ENCODE measurements at regions not wholly inside any gene's neighbourhood (a gene's known extent, or its start where the extent isn't known, plus 50 kb on each side); places are given as distances from the start of the nearest gene placed in this dataset.

DNA sequence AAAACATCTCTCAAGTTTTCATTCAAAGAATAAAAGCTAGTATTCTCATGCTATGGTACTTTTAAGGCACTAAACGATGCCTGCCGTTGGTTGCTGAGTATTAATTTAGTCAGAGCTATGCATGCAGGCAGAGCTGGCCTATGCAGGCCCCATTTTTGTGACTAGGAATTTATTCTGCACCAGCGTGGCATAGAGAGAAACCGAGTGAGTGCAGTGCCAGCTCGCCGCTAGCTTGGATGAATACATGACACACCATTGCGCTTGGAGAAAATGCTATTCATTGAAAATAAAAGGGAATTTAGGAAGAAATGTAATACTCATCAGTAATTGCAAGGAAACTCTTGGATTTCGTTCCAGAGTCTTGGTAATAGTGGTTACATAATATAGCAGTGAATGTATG is 231.6 kb upstream of the RBFOX1 start:
- DNase-seq (ENCODE audit: low read depth): no peak

DNA sequence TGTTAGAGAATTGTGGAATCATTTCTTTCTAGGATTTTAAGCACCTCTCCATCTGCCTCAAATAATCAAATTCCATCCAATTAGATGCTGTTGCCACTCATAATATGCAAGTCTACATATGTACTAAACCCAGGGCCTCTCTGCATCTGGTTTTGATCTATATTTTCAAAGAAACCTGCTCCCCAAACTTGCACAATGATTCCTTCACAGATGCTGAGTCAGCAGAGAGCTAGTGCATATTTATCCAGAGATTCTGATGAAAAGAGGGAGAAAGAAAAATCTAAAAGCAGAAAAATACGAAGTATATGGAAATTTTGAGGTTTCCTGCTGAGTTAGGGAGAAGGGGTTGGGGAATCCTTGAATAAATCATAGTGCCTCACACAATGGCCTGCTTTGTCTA is 235.1 kb upstream of the RBFOX1 start:
- no peak for DNase-seq (ENCODE audit: low read depth)

DNA sequence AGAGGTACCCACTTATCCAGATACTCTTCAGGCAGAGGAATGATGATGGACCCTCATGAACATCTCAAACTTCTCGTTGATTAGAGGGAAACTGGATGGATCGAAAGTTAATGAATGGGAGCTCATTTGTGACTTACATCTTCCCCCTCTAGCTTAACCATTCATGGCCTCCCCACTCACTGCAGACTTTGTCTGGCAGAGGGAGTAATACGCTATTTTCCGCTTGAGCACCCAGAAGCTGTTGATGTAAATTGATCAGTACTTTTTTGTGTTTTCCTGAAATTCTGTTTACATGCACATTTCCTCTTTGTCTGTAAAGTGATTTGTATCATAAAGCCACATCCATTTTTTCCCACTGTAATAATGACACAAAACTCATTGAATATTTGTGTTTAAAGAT is 239.1 kb upstream of the RBFOX1 start:
- DNase-seq (ENCODE audit: low read depth): no peak

DNA sequence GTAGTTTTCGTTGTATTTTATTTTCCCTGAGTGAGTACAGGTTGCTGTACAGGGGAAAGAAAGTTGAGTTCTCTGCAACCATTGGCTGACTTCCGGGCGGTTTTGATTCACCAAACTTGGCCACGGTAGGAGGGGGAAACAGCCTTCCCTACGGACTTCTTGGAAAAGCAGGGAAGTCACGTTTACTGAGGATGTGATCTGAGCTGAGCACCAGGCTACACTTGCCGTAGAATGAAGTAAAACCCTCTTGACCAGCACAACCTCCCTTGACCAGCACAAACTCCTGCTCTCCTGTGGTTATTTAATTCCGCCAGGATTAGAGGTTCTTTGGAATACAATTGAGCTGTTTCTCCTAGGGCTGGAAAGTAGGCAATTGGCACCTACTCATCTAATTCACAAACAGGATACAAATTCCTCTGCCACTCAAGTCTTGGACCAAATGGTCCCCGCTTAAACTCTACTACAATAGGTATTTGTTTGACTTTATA is 242.0 kb upstream of the RBFOX1 start:
- no peak for DNase-seq (ENCODE audit: low read depth)

DNA sequence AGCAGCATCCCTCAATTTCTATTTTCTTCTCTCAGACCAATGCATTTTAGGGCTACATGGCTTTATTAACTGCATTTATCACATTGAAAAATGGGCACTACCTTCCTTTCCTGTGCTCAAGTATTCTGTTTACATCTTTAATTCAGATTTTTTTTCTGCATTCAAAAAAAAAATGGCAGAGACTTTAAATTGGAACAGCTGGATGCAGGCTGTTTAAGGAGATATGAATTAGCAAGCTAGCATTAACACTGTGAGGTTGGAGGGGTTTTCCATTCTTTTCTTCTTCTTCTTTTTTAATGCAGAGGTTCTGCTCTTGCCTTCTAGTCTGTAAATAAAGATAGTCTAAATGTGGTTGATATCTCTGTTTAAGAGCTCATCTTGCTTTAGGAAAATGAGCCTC is 242.9 kb upstream of the RBFOX1 start:
- no peak for DNase-seq (ENCODE audit: low read depth)

DNA sequence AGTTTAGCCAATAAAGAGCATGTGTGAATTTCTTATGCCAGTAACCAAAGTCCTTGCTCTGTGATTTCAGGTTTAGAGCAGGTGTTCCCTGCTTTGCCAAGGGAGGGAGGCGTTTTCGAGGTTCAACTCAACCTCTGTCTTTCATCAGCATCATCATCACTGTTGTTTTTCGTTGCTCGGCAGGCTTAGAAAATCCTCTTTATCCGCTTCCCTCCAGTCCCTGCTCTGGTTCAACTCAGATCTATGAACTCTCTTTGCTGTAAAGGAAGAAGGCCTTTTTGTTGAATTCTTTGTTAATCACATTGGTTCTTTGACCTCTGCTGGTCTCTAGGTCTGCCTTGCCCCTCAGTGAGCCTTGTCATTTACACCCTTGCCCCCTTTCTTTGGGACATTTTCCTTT is 243.9 kb upstream of the RBFOX1 start:
- no peak for DNase-seq (ENCODE audit: low read depth)

DNA sequence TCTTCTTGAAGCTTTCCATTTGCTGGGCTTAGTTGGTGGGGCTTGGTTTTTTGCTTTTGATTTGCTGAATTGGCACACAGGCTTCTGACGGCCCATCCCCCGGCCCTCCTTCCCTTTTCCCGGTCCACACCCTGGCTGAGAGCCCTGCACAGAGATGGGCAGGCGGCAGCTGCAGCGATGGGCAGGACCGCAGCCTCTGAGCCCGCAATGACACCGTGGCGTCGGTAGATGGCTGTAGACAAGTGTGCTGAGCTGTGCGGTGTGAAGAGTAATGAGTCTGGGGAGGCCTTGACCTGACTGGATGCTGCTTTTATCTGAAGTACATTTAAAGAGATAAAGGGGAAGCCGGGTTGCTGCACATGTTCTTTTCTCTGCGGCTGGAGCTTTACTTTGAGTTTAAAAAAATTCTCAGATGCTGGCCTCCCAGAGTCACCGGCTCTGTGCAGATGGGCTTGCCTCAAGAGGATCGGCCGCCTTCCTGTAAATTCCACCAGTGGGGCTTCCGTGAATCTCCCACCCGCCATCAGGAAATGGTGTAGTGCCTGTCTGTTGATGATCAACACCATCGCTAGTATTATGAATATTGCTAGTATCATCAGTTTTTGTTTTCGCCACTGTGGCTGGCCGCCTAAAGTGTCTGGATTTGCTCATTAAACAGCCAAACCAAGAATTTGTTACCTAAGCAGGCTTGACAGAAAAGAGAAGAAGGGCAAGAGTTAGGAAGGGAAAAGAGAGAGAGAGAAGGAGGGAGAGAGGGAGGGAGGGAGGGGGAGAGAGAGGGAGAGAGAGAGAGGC is 245.6 kb upstream of the RBFOX1 start:
- peak; percentile 31 for DNase-seq (ENCODE audit: low read depth)

DNA sequence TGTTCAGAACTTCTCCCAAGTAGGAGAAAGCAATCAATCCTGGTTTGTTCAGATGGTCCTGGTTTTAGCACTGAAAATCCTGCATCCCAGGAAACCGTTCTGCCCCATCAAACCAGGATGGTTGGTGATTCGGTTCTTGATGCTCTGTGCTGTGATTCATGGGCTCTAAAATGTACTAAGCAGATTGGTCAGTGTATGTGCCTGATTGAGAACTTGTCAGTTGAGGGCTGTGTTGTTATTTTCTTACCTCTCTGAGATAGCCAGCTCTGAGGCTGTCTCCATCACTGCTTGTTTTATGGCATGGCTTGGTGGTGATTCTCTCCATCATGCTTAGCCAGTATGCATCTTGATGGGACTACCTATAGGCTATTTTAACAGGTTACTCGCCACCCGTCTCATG is 246.9 kb upstream of the RBFOX1 start:
- DNase-seq (ENCODE audit: low read depth): no peak

DNA sequence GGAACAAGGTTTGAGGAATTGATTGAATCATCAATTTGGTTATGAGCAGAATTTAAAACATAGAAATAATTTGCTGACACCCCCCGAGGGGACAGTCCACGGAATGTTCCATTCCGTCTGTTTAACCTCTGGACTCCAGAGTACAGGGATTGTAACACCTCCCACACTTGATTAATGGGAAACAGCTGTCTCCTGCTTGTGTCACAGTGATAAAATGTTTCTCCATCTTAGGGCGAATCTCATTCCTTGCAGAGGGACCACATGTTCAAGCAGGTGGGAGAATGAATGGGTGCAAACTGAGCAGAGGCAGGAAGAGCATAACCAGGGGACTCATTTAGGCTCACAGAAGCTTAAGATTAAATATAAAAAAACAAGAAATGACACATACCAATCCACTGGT is 249.5 kb upstream of the RBFOX1 start:
- no peak for DNase-seq (ENCODE audit: low read depth)

DNA sequence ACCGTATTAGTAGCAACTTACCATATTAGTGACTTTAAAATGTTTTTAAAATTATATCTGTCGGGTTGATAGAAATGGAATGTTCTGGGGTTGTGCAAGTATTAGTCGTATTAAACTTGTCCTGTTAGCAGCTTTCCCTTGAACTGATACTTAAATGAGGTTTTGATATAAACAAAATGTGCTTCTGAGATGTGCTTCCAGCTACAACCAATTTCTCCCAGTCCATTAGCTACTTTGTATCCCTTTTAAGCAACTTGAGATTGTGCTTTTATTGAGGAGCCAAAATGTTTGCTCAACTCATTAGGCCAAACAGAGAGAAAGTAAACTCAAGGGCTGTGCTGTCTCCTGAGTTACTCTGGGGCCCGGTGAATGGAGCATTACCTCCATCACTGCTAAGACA is 255.0 kb upstream of the RBFOX1 start:
- DNase-seq (ENCODE audit: low read depth): no peak

DNA sequence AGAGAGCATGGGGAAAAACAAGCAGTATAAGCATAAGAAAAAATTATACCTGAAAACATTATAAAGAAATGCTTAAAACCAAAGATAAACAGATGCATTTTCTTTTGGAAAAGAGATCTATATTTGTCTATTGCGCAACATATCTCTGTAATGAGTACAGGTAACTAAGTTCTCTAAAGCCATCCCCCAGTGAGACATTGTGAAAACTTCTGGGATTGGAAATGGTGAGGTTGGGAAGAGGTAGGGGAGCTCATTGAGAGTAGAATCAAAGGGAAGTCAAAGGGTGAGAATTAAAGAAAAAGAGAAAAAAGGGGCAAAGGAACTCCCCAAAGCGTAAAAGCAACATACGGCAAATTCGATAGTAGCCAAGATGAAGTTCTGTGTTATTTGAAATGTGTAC is 257.9 kb upstream of the RBFOX1 start:
- no peak for DNase-seq (ENCODE audit: low read depth)

DNA sequence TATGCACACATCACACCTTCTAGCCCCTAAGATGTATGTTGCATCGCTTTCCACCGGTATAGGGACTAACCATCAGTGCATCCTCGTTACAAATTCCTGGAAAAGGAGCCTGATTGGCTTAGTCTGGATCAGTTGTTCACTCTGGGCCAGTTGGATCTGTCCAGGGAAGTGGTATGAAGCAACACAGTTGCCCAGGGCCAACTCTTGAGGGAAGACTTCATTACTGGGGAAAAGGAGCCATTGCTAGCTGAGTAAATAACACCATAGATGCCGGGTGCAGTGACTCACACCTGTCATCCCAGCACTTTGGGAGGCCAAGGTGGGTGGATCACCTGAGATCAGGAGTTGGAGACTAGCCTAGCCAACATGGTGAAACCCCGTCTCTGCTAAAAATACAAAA is 275.2 kb upstream of the RBFOX1 start:
- no peak for DNase-seq (ENCODE audit: low read depth)

DNA sequence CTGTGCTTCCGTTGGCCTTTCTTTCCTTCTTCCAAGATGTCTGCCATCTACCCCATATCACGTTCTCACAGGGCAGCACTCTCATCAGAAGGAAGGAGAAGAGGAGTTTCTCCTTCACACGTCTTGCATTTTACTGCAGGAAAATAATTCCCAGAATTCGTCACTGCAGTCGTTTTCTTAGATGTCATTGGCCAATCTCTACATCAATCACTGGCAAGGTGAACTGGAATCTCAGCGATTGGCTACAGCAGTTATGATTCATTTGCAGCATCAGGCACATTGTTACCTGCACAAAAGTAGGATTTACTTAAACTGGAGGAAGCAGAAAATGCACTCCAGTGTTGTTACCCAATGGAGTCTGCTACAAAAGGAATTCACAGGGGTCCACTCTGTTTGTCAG is 277.2 kb upstream of the RBFOX1 start:
- peak; percentile 1 for DNase-seq (ENCODE audit: low read depth)

DNA sequence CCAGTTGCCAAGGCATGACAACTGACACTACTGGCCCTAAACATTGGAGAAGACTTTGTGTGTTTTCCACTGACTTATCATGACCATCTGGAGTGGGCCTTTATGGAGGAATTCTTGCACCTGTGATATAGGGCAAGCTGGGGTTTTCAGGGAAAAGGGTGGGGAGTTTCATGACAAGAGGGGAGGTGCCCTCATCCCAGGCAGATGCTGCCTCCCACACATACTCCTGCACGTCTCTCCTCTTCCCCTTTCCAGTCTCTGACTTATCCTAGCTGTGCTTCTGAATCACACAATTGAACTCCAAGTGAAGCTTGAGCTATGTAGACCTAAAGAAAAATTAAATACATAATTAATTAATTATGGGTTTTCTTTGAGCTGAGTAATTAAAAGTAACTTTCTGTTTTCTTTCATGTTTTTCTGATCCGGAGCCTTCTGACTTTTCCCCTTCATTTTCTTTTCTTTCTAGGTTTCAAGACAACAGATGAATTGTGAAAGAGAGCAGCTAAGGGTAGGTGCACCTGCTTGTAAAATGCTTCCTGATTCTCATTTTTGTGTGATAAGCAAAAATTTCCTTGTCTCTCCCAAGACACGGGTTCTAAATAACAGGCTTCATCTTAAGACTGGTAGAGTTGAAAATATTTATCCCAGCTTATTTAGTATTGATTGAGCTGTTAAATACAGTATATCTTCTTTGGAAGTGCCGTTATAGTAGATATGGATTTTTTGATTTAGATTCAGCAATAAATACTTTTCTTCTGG is 280.9 kb upstream of the RBFOX1 start:
- no peak for DNase-seq (ENCODE audit: low read depth)

DNA sequence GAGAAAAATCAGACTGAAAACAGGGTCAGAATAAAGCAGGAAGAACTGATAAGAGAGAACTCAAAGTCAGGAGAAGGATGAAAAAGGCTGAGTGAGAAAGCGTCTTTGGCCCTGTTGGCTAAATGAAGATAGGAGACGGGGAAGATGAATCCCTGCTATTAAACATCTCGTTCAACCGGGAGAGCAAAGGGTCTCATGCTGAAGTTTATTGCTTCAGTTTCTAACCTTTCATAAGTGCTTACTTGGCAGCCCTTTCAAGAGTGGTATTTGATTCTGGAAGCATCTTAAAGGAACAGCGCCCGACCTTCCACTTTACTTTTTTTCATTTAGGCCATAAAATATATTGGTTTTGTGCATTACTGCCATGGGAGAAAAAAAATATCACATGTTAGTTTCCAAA is 288.3 kb upstream of the RBFOX1 start:
- no peak for DNase-seq (ENCODE audit: low read depth)

DNA sequence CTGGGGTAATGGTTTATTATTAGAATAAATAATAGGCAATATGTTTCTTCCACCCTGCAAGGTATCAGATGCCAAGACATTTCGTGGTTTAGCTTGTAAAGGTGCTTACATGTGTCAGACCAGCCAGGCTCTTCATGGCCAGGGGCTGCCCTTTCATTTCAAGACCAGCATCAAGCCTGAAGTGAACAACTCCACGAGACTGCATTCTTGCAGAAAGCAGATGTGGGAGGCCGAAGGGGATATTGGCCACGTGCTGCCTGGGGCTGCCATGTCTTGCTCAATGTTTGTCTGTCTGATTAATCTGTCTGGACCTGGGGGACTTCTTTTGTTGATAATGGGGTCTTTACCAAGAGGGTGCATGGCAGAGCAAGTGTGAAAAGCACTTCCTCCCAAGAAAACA is 294.2 kb upstream of the RBFOX1 start:
- no peak for DNase-seq (ENCODE audit: low read depth)

DNA sequence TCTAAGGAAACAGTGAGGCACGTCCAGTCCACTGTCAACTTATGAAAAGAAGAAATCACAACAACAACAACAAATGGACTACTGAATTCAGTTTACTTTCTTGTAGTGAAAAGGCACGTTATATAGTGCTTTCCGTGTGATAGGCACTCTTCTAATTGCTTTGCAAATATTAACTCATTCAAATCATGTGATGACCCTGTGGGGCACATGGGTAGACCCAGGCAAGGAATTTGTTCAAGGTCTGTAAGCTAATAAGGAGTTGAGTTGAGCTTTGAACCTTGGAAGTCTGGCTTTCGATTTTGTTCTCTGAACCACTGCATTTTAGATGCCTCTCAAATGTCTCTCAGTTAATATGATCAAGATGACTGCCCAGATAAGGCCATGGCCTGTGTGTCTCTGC is 295.1 kb upstream of the RBFOX1 start:
- no peak for DNase-seq (ENCODE audit: low read depth)

DNA sequence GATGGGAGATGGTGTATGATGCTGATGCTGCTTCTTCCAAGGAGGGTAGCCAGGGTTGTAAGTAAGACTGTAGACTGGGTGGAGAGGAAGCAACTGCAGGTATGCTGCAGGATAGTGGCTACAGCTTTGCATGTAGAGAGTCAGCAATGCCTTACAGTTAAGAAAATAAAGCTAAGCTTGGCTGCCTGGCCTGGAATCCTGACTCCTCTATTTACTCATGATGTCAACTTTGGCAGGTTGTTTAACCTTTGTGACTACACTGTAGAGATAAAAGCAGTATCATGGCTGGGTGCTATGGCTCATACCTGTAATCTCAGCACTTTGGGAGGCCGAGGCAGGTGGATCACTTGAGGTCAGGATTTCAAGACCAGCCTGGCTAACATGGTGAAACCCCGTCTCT is 301.6 kb upstream of the RBFOX1 start:
- no peak for DNase-seq (ENCODE audit: low read depth)

DNA sequence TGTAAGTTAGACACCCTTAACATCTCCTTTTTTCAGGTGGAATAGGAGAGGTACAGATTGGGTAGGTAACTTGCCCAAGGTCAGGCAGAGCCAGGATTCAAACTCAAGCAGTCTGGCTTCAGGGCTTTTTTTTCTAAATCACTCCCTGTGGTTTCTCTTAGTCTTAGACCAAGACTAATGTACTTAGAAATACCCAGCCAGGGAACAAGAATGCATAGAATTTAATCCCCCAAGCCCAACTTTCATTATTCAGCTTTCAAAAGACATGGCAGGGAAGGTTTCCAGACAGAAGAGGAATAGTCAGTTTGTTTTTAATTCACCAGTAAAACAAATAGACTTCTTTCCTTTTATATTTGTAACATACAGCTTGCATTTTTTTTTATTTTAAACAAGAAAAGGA is 305.2 kb upstream of the RBFOX1 start:
- no peak for DNase-seq (ENCODE audit: low read depth)

DNA sequence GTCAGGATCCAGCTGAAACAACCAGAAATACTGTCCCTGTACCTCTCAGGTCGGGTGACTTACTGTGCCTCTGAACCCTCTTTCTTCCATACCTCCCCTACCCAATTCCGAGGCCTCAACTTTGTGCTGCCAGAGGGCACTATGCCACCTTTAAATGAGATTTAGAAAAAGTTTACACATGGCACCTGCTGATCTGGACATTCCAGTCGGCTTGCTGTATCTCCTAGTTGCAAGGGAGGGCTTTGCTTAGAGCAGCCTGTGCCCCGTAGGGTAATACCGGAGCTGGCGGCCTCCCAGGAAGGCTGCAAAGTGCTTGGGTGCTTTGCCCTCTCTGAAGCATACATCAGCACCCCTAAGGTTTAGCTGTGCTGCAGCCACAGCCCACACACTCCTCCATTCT is 306.0 kb upstream of the RBFOX1 start:
- no peak for DNase-seq (ENCODE audit: low read depth)

DNA sequence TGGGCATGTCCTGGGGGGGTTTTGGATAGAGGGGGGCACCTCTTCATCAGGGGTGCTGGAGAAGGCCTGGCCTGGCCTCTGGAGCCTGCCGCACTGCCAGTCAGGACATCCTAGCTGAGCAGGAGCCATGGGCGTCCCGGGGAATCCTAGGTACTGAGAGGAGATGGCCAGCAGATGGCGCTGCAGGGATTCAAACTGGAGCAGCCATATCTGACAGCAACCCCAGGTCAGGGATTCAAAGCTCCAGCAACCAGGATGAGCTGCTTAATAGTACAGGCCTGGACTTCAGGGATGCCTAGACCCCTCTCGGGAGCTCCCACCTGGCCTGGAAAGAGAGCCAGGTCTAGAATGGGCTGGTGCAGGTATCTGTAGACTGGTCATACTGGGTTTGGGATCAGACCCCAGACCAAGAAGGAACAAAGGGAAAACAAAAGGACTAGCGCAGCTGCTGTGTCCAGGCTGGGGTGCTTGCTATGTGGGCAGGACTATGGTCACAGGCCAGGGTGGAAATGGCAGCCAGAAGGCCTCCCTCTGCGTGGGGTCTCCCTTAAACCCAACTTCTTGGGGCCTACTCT is 306.9 kb upstream of the RBFOX1 start:
- DNase-seq (ENCODE audit: low read depth): peak; percentile 50

DNA sequence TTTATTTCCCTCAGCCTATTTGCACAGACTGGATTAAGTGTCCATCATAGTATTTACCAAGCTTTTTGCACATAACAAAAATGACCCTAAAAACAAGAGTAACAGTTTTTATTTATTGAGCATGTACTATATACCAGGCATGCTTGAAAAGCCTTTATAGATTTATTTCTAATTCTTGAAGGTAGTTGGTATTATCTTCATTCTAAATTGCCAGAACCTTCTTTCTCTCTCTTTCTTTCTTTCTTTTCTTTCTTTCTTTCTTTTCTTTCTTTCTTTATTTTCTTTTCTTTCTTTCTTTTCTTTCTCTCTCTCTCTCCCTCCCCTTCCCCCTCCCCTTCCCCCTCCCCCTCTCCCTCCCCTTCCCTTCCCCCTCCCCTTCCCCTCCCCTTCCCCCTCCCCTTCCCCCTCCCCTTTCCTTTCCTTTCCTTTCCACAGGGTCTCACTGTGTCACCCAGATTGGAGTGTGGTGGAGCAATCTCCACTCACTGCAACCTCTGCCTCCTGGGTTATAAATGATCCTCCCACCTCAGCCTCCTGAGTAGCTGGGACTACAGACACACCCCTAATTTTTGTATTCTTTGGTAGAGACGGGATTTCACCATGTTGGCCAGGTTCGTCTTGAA is 310.9 kb upstream of the RBFOX1 start:
- DNase-seq (ENCODE audit: low read depth): no peak
